Heart left ventricle (tissue), 13 donors: ENCODE measurements at regions not wholly inside any gene's neighbourhood (a gene's known extent, or its start where the extent isn't known, plus 50 kb on each side); places are given as distances from the start of the nearest gene placed in this dataset.

Experiments used
- POLR2A ChIP-seq, 2 donors: fragments of 450-650 bp; IDR thresholded peaks; one replicate each; pipeline ENCODE4 v1.6.1; 2017; ENCODE audit warnings: antibody characterized with exemption in 2 of 2, mild to moderate bottlenecking in 2 of 2, moderate library complexity in 2 of 2
- TF ChIP-seq, protein P1 (sequence below), 12 donors: fragments of 200-600 bp; sonication (generic) in 4 of 12; IDR thresholded peaks; one replicate each; pipeline versions ENCODE4 v1.5.0 to v1.8.0; 2018 to 2022; ENCODE audit warnings: antibody characterized with exemption in 12 of 12, mild to moderate bottlenecking in 5 of 12
- donor health status: ischemic (EF 13 %, LVEDD 7.1; RV severe dilation, severe dysfunction).
- donor health status: DM: no; HTN: yes; CAD: no.
- donor health status: DM: no; HTN: no; CAD: no.
- donor health status: ischemic (EF 25% LVEDD 6.9; RV normal size, moderate dysfunction).
- donor health status: ischemic (EF 25% LVEDD 5.7; RV mildly dilated, moderate dysfunction).
- donor health status: ischemic (EF 35%, LVEDD 5.7; RV mildly dilated, moderate dysfunction).
- donor health status: nonischemic (EF 11% LVEDD 7.7; RV severe dilation, severe dysfunction).
- donor health status: DM: yes; HTN: yes; CAD: no.
- donor health status: PGD.
- donor health status: ischemic (EF 29% LVEDD 5.4; RV normal size, mild dysfunction).
- donor health status: nonischemic (EF 23%, LVEDD 6.1; RV moderate dilation, normal function).

DNA sequence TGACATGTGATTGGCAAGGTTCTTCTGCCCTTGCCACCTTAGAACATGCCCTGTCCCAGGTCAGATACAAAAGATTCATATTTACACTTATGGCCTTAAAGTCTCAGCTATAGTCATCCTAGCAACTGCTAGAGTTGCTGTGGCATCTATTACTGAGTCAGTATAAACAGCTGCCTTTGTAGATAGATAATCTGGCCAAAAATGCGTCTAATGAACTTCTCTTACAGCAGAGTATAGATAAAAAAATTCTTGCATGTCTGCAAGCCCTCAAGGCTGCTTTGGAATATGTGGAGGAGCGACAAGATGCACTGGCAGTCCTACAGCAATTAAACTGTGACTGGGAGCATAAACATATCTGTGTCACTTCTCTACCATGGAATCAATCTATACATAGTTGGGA, 1209.7 kb upstream of the PABPC4L start:
- TF ChIP-seq, protein P1, sequence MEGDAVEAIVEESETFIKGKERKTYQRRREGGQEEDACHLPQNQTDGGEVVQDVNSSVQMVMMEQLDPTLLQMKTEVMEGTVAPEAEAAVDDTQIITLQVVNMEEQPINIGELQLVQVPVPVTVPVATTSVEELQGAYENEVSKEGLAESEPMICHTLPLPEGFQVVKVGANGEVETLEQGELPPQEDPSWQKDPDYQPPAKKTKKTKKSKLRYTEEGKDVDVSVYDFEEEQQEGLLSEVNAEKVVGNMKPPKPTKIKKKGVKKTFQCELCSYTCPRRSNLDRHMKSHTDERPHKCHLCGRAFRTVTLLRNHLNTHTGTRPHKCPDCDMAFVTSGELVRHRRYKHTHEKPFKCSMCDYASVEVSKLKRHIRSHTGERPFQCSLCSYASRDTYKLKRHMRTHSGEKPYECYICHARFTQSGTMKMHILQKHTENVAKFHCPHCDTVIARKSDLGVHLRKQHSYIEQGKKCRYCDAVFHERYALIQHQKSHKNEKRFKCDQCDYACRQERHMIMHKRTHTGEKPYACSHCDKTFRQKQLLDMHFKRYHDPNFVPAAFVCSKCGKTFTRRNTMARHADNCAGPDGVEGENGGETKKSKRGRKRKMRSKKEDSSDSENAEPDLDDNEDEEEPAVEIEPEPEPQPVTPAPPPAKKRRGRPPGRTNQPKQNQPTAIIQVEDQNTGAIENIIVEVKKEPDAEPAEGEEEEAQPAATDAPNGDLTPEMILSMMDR (IDR thresholded peaks at IDR 0.05), result no peak
- TF ChIP-seq POLR2A (IDR thresholded peaks at IDR 0.05), result no peak
